ENCODE measurements at regions not wholly inside any gene's neighbourhood (a gene's known extent, or its start where the extent isn't known, plus 50 kb on each side); places are given as distances from the start of the nearest gene placed in this dataset.
A peak's percentile ranks its signal among the peaks of the same experiment; 100 is the strongest.

DNA sequence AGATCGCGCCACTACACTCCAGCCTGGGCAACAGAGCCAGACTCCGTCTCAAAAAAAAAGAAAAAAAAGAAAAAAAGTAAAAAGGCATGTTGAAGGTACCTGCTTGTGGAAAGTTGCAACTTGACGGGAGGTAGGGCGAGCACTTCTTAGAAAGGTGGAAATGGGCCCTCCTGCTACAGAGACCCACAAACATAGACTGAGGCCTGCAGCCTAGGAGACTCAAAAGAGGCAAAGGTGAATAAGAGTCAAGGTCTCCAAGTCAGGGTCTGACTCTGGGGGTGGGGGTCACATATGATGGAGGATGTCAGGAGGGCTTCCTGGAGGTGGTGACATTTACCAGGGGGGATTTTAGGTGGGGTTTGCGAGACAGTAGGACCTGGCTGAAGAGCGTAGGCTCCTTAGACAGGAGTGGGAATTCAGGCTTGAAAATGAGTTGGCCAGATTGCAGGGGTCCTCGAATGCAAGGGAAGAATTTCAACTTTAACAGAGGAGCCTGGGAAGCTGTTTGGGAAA lies 303.0 kb downstream of the SEC14L1 start:
- H3K27me3 ChIP-seq (ENCODE audit: insufficient read depth, low read length), result no peaks in the 10 kb centered on the region
- DNase-seq (ENCODE audit: insufficient read length, low spot score, missing footprints), result no peak
- H2AFZ ChIP-seq (ENCODE audit: low read length), result no peak overlapping the region
- peaks cover 49% of the 10 kb centered on the region for H3K4me1 ChIP-seq (ENCODE audit: insufficient read depth, low read length)
- H3K9me3 ChIP-seq (ENCODE audit: low read depth, low read length), result no peaks in the 10 kb centered on the region
- peaks cover 91% of the 10 kb centered on the region for H3K79me2 ChIP-seq (ENCODE audit: insufficient read depth, low read length)
- peaks cover 86% of the 10 kb centered on the region for H4K20me1 ChIP-seq (ENCODE audit: insufficient read depth, low read length)
- H3K27ac ChIP-seq (ENCODE audit: low read depth, low read length), result peak overlapping the region; percentile 70
- H3K4me3 ChIP-seq (ENCODE audit: insufficient read depth, low read length), result no peak overlapping the region
- no peak overlapping the region for H3K4me2 ChIP-seq (ENCODE audit: insufficient read depth, low read length)
- TF ChIP-seq, protein P1, sequence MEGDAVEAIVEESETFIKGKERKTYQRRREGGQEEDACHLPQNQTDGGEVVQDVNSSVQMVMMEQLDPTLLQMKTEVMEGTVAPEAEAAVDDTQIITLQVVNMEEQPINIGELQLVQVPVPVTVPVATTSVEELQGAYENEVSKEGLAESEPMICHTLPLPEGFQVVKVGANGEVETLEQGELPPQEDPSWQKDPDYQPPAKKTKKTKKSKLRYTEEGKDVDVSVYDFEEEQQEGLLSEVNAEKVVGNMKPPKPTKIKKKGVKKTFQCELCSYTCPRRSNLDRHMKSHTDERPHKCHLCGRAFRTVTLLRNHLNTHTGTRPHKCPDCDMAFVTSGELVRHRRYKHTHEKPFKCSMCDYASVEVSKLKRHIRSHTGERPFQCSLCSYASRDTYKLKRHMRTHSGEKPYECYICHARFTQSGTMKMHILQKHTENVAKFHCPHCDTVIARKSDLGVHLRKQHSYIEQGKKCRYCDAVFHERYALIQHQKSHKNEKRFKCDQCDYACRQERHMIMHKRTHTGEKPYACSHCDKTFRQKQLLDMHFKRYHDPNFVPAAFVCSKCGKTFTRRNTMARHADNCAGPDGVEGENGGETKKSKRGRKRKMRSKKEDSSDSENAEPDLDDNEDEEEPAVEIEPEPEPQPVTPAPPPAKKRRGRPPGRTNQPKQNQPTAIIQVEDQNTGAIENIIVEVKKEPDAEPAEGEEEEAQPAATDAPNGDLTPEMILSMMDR (IDR thresholded peaks at IDR 0.05; ENCODE audit: extremely low read depth, low read depth, low read length), result no peak
- no peaks in the 10 kb centered on the region for H3K36me3 ChIP-seq (ENCODE audit: insufficient read depth, low read length)

DNA sequence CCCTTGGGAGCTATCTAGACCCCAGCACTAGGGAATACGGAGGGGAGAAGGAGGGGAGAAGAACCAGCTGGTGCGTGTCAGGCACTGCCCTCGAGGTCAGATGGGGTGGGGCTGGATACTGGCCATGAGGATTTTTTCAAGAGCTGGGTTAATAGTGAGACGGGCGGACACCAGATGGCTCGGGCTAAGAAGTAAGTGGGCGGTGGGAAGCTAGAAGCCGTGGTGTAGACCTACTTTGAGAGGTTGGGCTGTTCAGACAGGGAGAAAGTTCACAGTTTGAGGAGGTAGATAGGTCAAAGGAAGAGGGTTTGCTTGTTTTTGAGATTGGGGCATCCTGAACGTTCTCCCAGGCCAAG lies 303.8 kb downstream of the SEC14L1 start:
- no peaks in the 10 kb centered on the region for H3K9me3 ChIP-seq (ENCODE audit: low read depth, low read length)
- no peaks in the 10 kb centered on the region for H3K27me3 ChIP-seq (ENCODE audit: insufficient read depth, low read length)
- no peak overlapping the region for H3K4me3 ChIP-seq (ENCODE audit: insufficient read depth, low read length)
- DNase-seq (ENCODE audit: insufficient read length, low spot score, missing footprints), result peak; percentile 94
- TF ChIP-seq, protein P1 (IDR thresholded peaks at IDR 0.05; ENCODE audit: extremely low read depth, low read depth, low read length), result no peak
- peak overlapping the region; percentile 75 for H3K27ac ChIP-seq (ENCODE audit: low read depth, low read length)
- peaks cover 85% of the 10 kb centered on the region for H4K20me1 ChIP-seq (ENCODE audit: insufficient read depth, low read length)
- H2AFZ ChIP-seq (ENCODE audit: low read length), result no peak overlapping the region
- H3K36me3 ChIP-seq (ENCODE audit: insufficient read depth, low read length), result no peaks in the 10 kb centered on the region
- peaks cover 56% of the 10 kb centered on the region for H3K4me1 ChIP-seq (ENCODE audit: insufficient read depth, low read length)
- H3K4me2 ChIP-seq (ENCODE audit: insufficient read depth, low read length), result no peak overlapping the region
- peaks cover 91% of the 10 kb centered on the region for H3K79me2 ChIP-seq (ENCODE audit: insufficient read depth, low read length)

GRCh38 chr17:77444984-77445759 lies 304.4 kb downstream of the SEC14L1 start:
- H3K27ac ChIP-seq (ENCODE audit: low read depth, low read length), result peak overlapping the region; percentile 75
- peaks cover 94% of the 10 kb centered on the region for H3K79me2 ChIP-seq (ENCODE audit: insufficient read depth, low read length)
- H3K9me3 ChIP-seq (ENCODE audit: low read depth, low read length), result no peaks in the 10 kb centered on the region
- peaks cover 62% of the 10 kb centered on the region for H3K4me1 ChIP-seq (ENCODE audit: insufficient read depth, low read length)
- no peaks in the 10 kb centered on the region for H3K27me3 ChIP-seq (ENCODE audit: insufficient read depth, low read length)
- no peak overlapping the region for H3K4me3 ChIP-seq (ENCODE audit: insufficient read depth, low read length)
- H2AFZ ChIP-seq (ENCODE audit: low read length), result no peak overlapping the region
- no peaks in the 10 kb centered on the region for H3K36me3 ChIP-seq (ENCODE audit: insufficient read depth, low read length)
- no peak for DNase-seq (ENCODE audit: insufficient read length, low spot score, missing footprints)
- H3K4me2 ChIP-seq (ENCODE audit: insufficient read depth, low read length), result no peak overlapping the region
- TF ChIP-seq, protein P1 (IDR thresholded peaks at IDR 0.05; ENCODE audit: extremely low read depth, low read depth, low read length), result no peak
- peaks cover 88% of the 10 kb centered on the region for H4K20me1 ChIP-seq (ENCODE audit: insufficient read depth, low read length)

GRCh38 chr17:77445760-77446532 lies 305.2 kb downstream of the SEC14L1 start:
- H3K27me3 ChIP-seq (ENCODE audit: insufficient read depth, low read length), result no peaks in the 10 kb centered on the region
- TF ChIP-seq, protein P1 (IDR thresholded peaks at IDR 0.05; ENCODE audit: extremely low read depth, low read depth, low read length), result no peak
- no peak for DNase-seq (ENCODE audit: insufficient read length, low spot score, missing footprints)
- no peaks in the 10 kb centered on the region for H3K9me3 ChIP-seq (ENCODE audit: low read depth, low read length)
- no peak overlapping the region for H2AFZ ChIP-seq (ENCODE audit: low read length)
- H3K4me3 ChIP-seq (ENCODE audit: insufficient read depth, low read length), result no peak overlapping the region
- peaks cover 66% of the 10 kb centered on the region for H3K4me1 ChIP-seq (ENCODE audit: insufficient read depth, low read length)
- H4K20me1 ChIP-seq (ENCODE audit: insufficient read depth, low read length), result peaks cover 89% of the 10 kb centered on the region
- no peaks in the 10 kb centered on the region for H3K36me3 ChIP-seq (ENCODE audit: insufficient read depth, low read length)
- peaks cover 94% of the 10 kb centered on the region for H3K79me2 ChIP-seq (ENCODE audit: insufficient read depth, low read length)
- H3K27ac ChIP-seq (ENCODE audit: low read depth, low read length), result peak overlapping the region; percentile 75
- no peak overlapping the region for H3K4me2 ChIP-seq (ENCODE audit: insufficient read depth, low read length)
